GM18858 (cell line): ENCODE measurements at regions not wholly inside any gene's neighbourhood (a gene's known extent, or its start where the extent isn't known, plus 50 kb on each side); places are given as distances from the start of the nearest gene placed in this dataset.
"Not testable (repeated sequence)": the region's sequence is repeated elsewhere in the genome, so short reads cannot be mapped to it uniquely, and the experiment has no call there.

Experiments used
- ATAC-seq: cut with Tn5 transposase; IDR thresholded peaks from one replicate; pipeline ENCODE4 v1.9.1; 2021; ENCODE audit not compliant: unreplicated experiment

DNA sequence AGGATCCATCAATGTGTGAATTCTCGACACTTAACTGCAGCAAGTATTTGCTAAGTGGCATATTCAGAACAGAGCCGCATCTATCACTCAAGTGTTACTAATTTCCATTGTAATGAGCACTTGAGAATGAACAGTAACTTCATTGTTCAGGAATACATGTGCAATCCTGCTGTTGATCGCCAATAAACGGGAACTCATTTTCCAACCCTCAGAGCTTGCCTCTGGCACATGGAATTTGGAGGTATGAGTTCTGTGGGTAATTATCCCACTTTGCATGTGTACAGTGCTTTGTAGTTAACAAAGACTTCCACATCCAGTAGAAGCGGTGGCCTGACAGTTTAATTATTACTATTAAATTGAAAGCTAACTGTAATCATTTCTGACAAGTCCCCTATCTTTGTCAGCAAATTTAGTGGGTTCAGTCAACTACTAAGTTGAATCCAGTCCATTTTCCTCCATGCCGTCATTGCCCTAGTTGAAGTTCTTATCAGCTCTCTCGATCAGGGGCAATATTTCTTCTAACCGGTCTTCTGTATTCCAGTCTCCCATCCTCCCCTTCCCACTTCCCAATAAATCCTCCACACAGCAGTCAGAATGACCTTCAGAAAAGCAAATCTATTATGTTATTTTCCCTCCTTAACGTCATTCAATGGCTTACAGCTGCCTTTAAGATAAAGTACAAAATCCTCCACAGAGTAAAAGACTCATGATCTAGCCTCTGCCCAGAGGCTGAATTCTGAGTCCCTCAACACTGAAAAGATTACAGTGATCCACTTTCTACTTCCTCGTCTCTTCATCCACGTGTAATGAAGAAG, 62.4 kb upstream of the GBA3 start:
- not testable (repeated sequence) for ATAC-seq

GRCh38 chr4:22631167-22631566, 61.6 kb upstream of the GBA3 start:
- ATAC-seq = not testable (repeated sequence)

- no peak for ATAC-seq
Observed at GRCh38 chr4:22634541-22635181, 58.1 kb upstream of the GBA3 start.

- not testable (repeated sequence) for ATAC-seq
Observed at GRCh38 chr4:22635182-22635549, 57.6 kb upstream of the GBA3 start.

DNA sequence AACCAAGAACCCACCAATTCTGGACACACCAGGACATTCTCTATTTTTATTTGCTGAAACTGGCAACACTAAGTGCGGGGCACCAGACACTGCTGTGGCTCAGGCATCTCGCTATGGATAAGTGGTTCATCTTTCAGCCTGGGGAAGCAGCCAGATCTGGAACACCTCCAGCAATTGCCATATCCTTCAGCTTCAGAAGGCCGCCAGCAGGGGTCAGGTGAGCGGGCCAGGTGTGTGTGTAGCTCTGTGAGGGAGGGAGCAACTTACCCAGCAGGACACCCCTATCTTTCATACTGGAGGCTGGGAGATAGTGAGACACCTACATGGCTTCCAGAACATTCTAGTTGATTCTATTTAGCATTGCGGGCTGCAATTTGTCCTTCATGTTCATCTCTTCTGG, 57.0 kb upstream of the GBA3 start:
- ATAC-seq = no peak

GRCh38 chr4:22637306-22637705, 55.4 kb upstream of the GBA3 start:
- no peak for ATAC-seq
